HFFc6 (cell line): ENCODE measurements at regions not wholly inside any gene's neighbourhood (a gene's known extent, or its start where the extent isn't known, plus 50 kb on each side); places are given as distances from the start of the nearest gene placed in this dataset.

ENCODE experiments used
- DNase-seq: peaks from one replicate; pipeline ENCODE4 v3.0.0-alpha.2; 2018
- H3K27ac Mint-ChIP-seq: 2 replicates; pipeline ENCODE4 v1.8.0; 2020; ENCODE audit warnings: mild to moderate bottlenecking, mixed read lengths
- H3K27me3 Mint-ChIP-seq: 2 replicates; pipeline ENCODE4 v1.8.0; 2021; ENCODE audit warnings: mild to moderate bottlenecking, moderate library complexity, mixed read lengths; ENCODE audit not compliant: insufficient read depth
- H3K36me3 Mint-ChIP-seq: 2 replicates; pipeline ENCODE4 v1.8.0; 2021; ENCODE audit warnings: low read depth, mixed read lengths
- H3K4me1 Mint-ChIP-seq: 2 replicates; pipeline ENCODE4 v1.8.0; 2020; ENCODE audit warnings: low read depth, mixed read lengths
- H3K4me3 Mint-ChIP-seq: 2 replicates; pipeline ENCODE4 v1.8.0; 2020; ENCODE audit warnings: mild to moderate bottlenecking, moderate library complexity, mixed read lengths
- H3K9me3 Mint-ChIP-seq: 2 replicates; pipeline ENCODE4 v1.8.0; 2020; ENCODE audit warnings: mild to moderate bottlenecking, mixed read lengths
- CTCF ChIP-seq: fragments of 200-600 bp; sonication (generic); IDR thresholded peaks from 2 replicates; pipeline ENCODE4 v1.5.0; 2021; ENCODE audit warnings: antibody characterized with exemption, mild to moderate bottlenecking

- Mint-ChIP-seq H3K27me3 (peaks cover 2% of the 10 kb centered on the region; the same call in 1 of the 2 replicates), H3K36me3 (no peaks in the 10 kb centered on the region), H3K27ac (no peak overlapping the region), H3K9me3 (peaks cover 5% of the 10 kb centered on the region; the same call in 1 of the 2 replicates), H3K4me1 (peaks cover 19% of the 10 kb centered on the region), H3K4me3 (no peak overlapping the region)
- no peak for TF ChIP-seq CTCF
- DNase-seq = no peak
These were observed 301.4 kb upstream of the IRAK1BP1 start for GRCh38 chr6:78565997-78566396.

- DNase-seq = no peak
- H3K27ac Mint-ChIP-seq = no peak overlapping the region
- no peak for TF ChIP-seq CTCF
- peaks cover 5% of the 10 kb centered on the region; the same call in 1 of the 2 replicates for H3K9me3 Mint-ChIP-seq
- peaks cover 7% of the 10 kb centered on the region; the same call in 1 of the 2 replicates for H3K36me3 Mint-ChIP-seq
- H3K27me3 Mint-ChIP-seq = no peaks in the 10 kb centered on the region
- H3K4me3 Mint-ChIP-seq = no peak overlapping the region
- H3K4me1 Mint-ChIP-seq = peaks cover 14% of the 10 kb centered on the region
These were observed 297.3 kb upstream of the IRAK1BP1 start for GRCh38 chr6:78570044-78570443.

- Mint-ChIP-seq H3K4me1 (peaks cover 14% of the 10 kb centered on the region), H3K9me3 (no peaks in the 10 kb centered on the region), H3K27me3 (no peaks in the 10 kb centered on the region)
These were observed 289.8 kb upstream of the IRAK1BP1 start for GRCh38 chr6:78577585-78577984.

GRCh38 chr6:78578430-78578829 is 288.9 kb upstream of the IRAK1BP1 start:
- Mint-ChIP-seq H3K4me3 (no peak overlapping the region), H3K4me1 (peaks cover 14% of the 10 kb centered on the region), H3K9me3 (no peaks in the 10 kb centered on the region), H3K27me3 (no peaks in the 10 kb centered on the region), H3K27ac (no peak overlapping the region), H3K36me3 (no peaks in the 10 kb centered on the region)
- DNase-seq = no peak
- TF ChIP-seq CTCF = no peak

More at GRCh38 chr6:78577585-78577984, 289.8 kb upstream of the IRAK1BP1 start:
- Mint-ChIP-seq H3K4me3 (no peak overlapping the region), H3K27ac (no peak overlapping the region), H3K36me3 (no peaks in the 10 kb centered on the region)
- no peak for DNase-seq
- TF ChIP-seq CTCF = no peak

- Mint-ChIP-seq H3K4me3 (no peak overlapping the region), H3K36me3 (no peaks in the 10 kb centered on the region), H3K27me3 (no peaks in the 10 kb centered on the region), H3K4me1 (peaks cover 7% of the 10 kb centered on the region; the same call in 1 of the 2 replicates), H3K9me3 (no peaks in the 10 kb centered on the region), H3K27ac (no peak overlapping the region)
- no peak for TF ChIP-seq CTCF
- DNase-seq = no peak
These were observed 286.4 kb upstream of the IRAK1BP1 start for GRCh38 chr6:78580923-78581322.

- no peak for TF ChIP-seq CTCF
- DNase-seq = no peak
- H3K36me3 Mint-ChIP-seq = no peaks in the 10 kb centered on the region
- H3K27ac Mint-ChIP-seq = no peak overlapping the region
- H3K4me3 Mint-ChIP-seq = no peak overlapping the region
- H3K27me3 Mint-ChIP-seq = no peaks in the 10 kb centered on the region
- H3K4me1 Mint-ChIP-seq = no peaks in the 10 kb centered on the region
- H3K9me3 Mint-ChIP-seq = no peaks in the 10 kb centered on the region
These were observed 284.3 kb upstream of the IRAK1BP1 start for GRCh38 chr6:78583079-78583478.
